SK-N-SH (cell line): ENCODE measurements at regions not wholly inside any gene's neighbourhood (a gene's known extent, or its start where the extent isn't known, plus 50 kb on each side); places are given as distances from the start of the nearest gene placed in this dataset.

ENCODE experiments used
- CHD2 ChIP-seq: fragments of 150-350 bp; IDR thresholded peaks from 2 replicates; pipeline ENCODE4 v1.6.1; 2018; ENCODE audit warnings: low read length; ENCODE audit not compliant: partially characterized antibody
- CTCF ChIP-seq: fragments of 200-600 bp; sonication (generic); IDR thresholded peaks from 2 replicates; pipeline ENCODE4 v1.6.1; 2017; ENCODE audit warnings: antibody characterized with exemption, mild to moderate bottlenecking, moderate library complexity
- EP300 ChIP-seq, 2 experiments: IDR thresholded peaks; 2 replicates each; pipeline versions ENCODE4 v1.4.0 to v1.6.1; 2012; ENCODE audit warnings: borderline replicate concordance in 1 of 2, low read depth in 1 of 2, low read length in 1 of 2
- GABPA ChIP-seq: IDR thresholded peaks from 2 replicates; pipeline ENCODE4 v1.4.0; 2012; ENCODE audit warnings: low read depth, mild to moderate bottlenecking
- MAX ChIP-seq: IDR thresholded peaks from 2 replicates; pipeline ENCODE4 v1.4.0; 2012; ENCODE audit warnings: low read depth
- NFIC ChIP-seq: IDR thresholded peaks from 2 replicates; pipeline ENCODE4 v1.4.0; 2012; ENCODE audit warnings: borderline replicate concordance
- NRF1 ChIP-seq: IDR thresholded peaks from 2 replicates; pipeline ENCODE4 v1.6.1; 2012; ENCODE audit warnings: low read depth, mild to moderate bottlenecking, low read length
- POLR2AphosphoS5 ChIP-seq: IDR thresholded peaks from 2 replicates; pipeline ENCODE4 v1.6.1; 2012; ENCODE audit warnings: low read depth, low read length
- RAD21 ChIP-seq: IDR thresholded peaks from 2 replicates; pipeline ENCODE4 v1.6.1; 2012; ENCODE audit warnings: mild to moderate bottlenecking, low read length
- RFX5 ChIP-seq: IDR thresholded peaks from 2 replicates; pipeline ENCODE4 v1.6.1; 2012; ENCODE audit warnings: mild to moderate bottlenecking, improper control_type of control experiment, low read length
- TAF1 ChIP-seq: IDR thresholded peaks from 2 replicates; pipeline ENCODE4 v1.6.1; 2012; ENCODE audit warnings: low read depth, mild to moderate bottlenecking, low read length, moderate library complexity, borderline replicate concordance
- TEAD4 ChIP-seq: IDR thresholded peaks from 2 replicates; pipeline ENCODE4 v1.4.0; 2012; ENCODE audit warnings: mild to moderate bottlenecking, borderline replicate concordance; ENCODE audit not compliant: insufficient read depth
- USF1 ChIP-seq: IDR thresholded peaks from 2 replicates; pipeline ENCODE4 v1.4.0; 2012; ENCODE audit warnings: low read depth, borderline replicate concordance
- YY1 ChIP-seq: IDR thresholded peaks from 2 replicates; pipeline ENCODE4 v1.4.0; 2012; ENCODE audit warnings: low read depth, mild to moderate bottlenecking

- no peak for TF ChIP-seq CTCF
- no peak for TF ChIP-seq POLR2AphosphoS5
- TF ChIP-seq GABPA: no peak
- no peak for TF ChIP-seq MAX
- TF ChIP-seq NFIC: no peak
- no peak for TF ChIP-seq EP300 (IDR thresholded peaks at IDR 0.05; ENCODE audit: borderline replicate concordance in 1 of 2, low read depth in 1 of 2, low read length in 1 of 2)
- no peak for TF ChIP-seq RFX5
- TF ChIP-seq YY1: no peak
- TF ChIP-seq RAD21: no peak
- no peak for TF ChIP-seq TEAD4
- no peak for TF ChIP-seq NRF1
- TF ChIP-seq CHD2: no peak
- TF ChIP-seq TAF1: no peak
- TF ChIP-seq USF1: no peak
Measured at GRCh38 chr1:88318740-88319139, 365.3 kb upstream of the PKN2 start.
